Left ventricle myocardium superior (tissue), 1 donor: ENCODE measurements at regions not wholly inside any gene's neighbourhood (a gene's known extent, or its start where the extent isn't known, plus 50 kb on each side); places are given as distances from the start of the nearest gene placed in this dataset.

Source experiments
- ATAC-seq: fragments of 200-7000 bp; cut with Tn5 transposase; one replicate; pipeline ENCODE4 v1.9.1; 2020; ENCODE audit warnings: mild to moderate bottlenecking, moderate library complexity
- DNase-seq: peaks from one replicate; pipeline ENCODE4 v3.0.0-alpha.2; 2020
- intact Hi-C: fragments of 100-400 bp; cut with micrococcal nuclease; formaldehyde crosslinking; loops from one replicate; pipeline ENCODE4 v1.11.0; 2022
- donor health status: DM: no; HTN: yes; CAD: no; lungs with severe emphysema.

DNA sequence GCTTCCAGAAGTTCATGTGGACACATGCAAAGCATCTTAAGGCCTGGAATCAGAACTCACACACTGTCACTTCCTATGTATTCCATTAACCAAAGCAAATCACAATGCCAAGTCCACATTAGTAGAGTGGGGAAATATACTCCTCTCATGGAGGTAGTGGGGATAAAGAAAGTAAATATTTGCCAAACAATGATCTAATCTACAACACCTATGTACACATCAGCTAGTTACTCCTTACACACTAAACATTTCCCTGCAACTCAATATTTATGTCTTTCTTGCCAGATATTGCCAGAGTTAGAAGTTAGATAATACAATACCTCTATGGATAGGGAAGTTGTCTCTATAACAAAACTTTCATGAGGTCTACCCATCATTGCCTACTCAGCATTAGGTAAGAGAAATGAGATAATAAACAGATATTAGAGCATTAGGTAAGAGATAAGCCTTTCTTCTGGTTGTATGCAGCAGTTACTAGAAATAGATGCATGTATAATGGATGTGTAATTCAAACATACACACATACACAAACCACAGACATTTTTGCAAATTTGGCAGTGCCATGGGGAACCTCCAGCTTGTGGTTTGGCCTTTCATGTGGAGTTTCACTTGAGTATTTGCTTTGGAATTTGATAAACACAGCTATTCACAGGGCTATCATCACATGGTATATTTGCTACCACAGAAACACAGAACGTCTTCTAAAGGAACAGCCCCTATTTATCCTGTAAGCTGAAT is 196.5 kb downstream of the TLE1 start:
- DNase-seq (no peak), ATAC-seq (no peak)
- intact Hi-C loops = no loop called here

- DNase-seq (no peak), ATAC-seq (no peak)
- intact Hi-C loops = no loop called here
Observed at GRCh38 chr9:81490605-81491331, 198.6 kb downstream of the TLE1 start.

GRCh38 chr9:81489046-81489445 is 200.3 kb downstream of the TLE1 start:
- intact Hi-C loops = no loop called here
- no peak for ATAC-seq
- no peak for DNase-seq

GRCh38 chr9:81480828-81481604 is 208.3 kb downstream of the TLE1 start:
- ATAC-seq = no peak
- DNase-seq = no peak
- intact Hi-C loops = no loop called here

DNA sequence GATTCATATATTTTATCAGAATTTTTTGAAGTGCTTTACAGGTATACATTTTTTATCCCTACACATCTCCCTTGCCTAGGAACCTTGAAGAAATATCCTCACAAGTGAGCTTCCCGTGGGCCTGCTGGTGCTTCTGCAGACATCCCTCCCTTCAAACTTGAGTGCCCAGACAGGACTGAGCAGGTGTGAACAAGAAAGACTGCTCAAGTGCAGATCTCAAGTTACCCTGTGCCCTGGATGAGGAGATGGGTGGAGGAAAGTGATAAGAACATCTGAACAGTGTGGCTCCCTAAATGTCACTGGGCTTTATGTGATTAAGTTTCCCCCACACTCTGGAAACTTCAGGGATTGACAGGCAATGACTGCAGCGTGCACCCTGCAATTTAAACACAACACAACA is 209.8 kb downstream of the TLE1 start:
- ATAC-seq (no peak), DNase-seq (no peak)
- intact Hi-C loops = no loop called here

- intact Hi-C loops = no loop called here
- ATAC-seq = no peak
- DNase-seq = no peak
Observed at GRCh38 chr9:81477669-81478068, 211.7 kb downstream of the TLE1 start.

GRCh38 chr9:81476813-81477490 is 212.4 kb downstream of the TLE1 start:
- ATAC-seq (peak; percentile 76), DNase-seq (no peak)
- intact Hi-C loops = no loop called here

DNA sequence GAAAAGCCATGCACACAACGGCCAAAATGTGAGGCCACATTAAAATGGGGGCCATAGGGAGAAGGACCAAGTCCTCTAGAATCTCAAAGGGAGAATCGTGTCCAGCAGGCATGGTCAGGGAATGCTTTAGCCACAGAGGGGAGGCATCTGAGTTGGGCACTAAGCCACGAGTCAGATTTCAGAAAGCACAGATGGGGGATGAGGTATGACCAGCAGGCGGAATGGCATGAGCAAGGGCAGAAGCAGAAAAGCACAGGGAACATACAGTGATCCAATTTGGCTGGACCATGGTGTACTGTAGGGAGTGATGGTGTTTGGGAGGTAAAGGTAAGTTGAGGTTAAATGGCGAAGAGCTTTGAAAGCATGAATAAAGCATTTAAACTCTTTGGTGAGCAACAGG is 214.6 kb downstream of the TLE1 start:
- ATAC-seq = no peak
- no peak for DNase-seq
- intact Hi-C loops = no loop called here

GRCh38 chr9:81474125-81474524 is 215.2 kb downstream of the TLE1 start:
- DNase-seq (no peak), ATAC-seq (no peak)
- intact Hi-C loops = no loop called here

DNA sequence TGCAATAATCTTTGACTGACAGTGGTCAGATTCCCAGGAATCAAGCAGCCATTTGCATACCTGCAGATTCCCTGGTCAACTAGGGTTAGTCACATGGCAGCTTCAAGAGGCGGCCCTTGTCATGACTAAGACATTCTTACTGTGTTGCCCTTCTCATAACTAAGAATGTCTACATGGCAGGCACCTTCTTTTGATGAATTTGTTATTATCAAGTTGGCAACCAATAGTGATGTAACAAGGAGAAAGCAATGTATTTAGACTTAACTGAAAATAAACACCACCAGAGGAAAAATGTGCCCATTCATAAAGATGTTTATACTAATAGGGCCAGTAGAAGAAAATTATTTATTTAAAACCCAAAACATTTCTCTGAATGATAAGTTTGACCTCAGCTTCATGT is 215.6 kb downstream of the TLE1 start:
- ATAC-seq = no peak

GRCh38 chr9:81473206-81473605 is 216.1 kb downstream of the TLE1 start:
- intact Hi-C loops = no loop called here
- DNase-seq = no peak

More for the DNA sequence above, 215.6 kb downstream of the TLE1 start:
- no peak for DNase-seq
- intact Hi-C loops = no loop called here

GRCh38 chr9:81472701-81473100 is 216.6 kb downstream of the TLE1 start:
- DNase-seq (no peak), ATAC-seq (no peak)
- intact Hi-C loops = no loop called here

More at GRCh38 chr9:81473206-81473605, 216.1 kb downstream of the TLE1 start:
- no peak for ATAC-seq

DNA sequence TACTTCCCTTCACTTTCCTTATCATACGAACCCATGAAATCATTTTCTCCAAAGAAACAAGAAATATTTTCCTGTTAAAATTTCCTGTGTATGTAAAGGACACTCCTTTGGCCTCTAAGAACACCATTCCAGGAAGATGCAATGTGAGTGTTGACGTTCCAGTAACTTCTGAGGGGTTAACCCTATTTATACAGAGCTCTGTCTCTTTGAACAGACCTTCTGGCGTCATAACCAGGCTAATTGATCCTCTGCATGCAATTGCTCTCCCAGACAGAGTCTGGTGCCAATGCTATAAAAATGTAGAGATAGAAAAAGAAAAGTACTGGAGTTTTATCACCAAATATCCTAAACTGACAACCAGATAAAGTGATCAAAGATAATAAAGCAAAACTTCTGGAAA is 218.5 kb downstream of the TLE1 start:
- DNase-seq (no peak), ATAC-seq (no peak)
- intact Hi-C loops = no loop called here

DNA sequence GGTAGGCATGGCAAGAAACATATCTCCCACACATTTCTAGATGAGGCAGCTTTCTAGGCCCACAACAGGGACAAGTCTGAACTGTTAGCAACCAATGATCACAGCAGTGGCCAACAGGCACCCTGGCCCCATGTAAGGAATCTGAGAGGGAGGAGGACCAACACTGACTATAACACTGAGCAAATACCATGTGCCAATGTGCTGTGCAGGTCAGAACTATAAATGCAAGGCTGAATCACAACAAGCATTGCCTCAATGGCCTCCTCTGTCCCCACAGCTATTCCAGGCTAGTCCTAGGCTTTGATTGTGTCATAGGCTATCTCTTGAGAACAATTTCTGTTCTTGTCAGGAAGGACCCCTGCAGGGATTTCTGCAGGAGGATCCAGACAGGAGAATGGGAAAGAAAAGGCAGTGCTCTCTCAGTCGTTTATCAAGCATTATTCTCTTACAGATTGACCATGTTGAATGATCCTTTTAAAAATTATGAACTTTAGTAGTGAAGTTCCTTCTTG is 221.2 kb downstream of the TLE1 start:
- DNase-seq (no peak), ATAC-seq (no peak)
- intact Hi-C loops = no loop called here

- ATAC-seq (no peak), DNase-seq (no peak)
- intact Hi-C loops = no loop called here
Observed at GRCh38 chr9:81466981-81467380, 222.4 kb downstream of the TLE1 start.

- intact Hi-C loops = no loop called here
- DNase-seq = no peak
- ATAC-seq = peak; percentile 94
Observed at GRCh38 chr9:81465468-81466011, 223.8 kb downstream of the TLE1 start.

DNA sequence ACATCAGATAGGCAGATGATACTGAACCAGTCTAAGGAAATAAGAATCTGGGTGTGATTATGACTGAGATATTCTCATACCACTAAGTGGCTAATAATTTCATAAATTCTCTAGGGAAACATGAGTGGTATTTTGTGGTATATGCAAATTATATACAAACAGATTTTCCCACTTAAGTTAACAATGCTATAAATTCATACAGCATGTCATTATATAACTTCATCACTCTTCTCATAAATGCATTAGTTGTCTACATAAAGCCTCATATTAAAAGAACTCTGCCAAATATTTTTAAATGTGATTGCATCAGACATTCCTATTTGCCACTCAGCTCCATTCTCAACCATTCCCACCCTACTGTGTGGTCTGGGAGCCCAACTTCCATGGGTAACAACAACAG is 226.5 kb downstream of the TLE1 start:
- DNase-seq = no peak
- intact Hi-C loops = no loop called here
- ATAC-seq = no peak

- intact Hi-C loops = no loop called here
- ATAC-seq = no peak
- no peak for DNase-seq
Observed at GRCh38 chr9:81461196-81461595, 228.2 kb downstream of the TLE1 start.

GRCh38 chr9:81460693-81461092 is 228.7 kb downstream of the TLE1 start:
- no peak for DNase-seq

More at GRCh38 chr9:81460693-81461092, 228.7 kb downstream of the TLE1 start:
- intact Hi-C loops = no loop called here
- ATAC-seq = no peak
